K562 (cell line): ENCODE measurements at regions not wholly inside any gene's neighbourhood (a gene's known extent, or its start where the extent isn't known, plus 50 kb on each side); places are given as distances from the start of the nearest gene placed in this dataset.

Source experiments
- ATAC-seq: fragments of 200-7000 bp; cut with Tn5 transposase; 3 replicates; pipeline ENCODE4 v1.9.1; 2020; ENCODE audit warnings: moderate library complexity
- BruUV-seq: library from RNA; stranded (reverse); fragments of 400-500 nt; replicated peaks from 2 replicates; lab custom pipeline; 2021; lab: Mats Ljungman, UMichigan
- CTCF ChIA-PET: fragments of 300-600 bp; formaldehyde crosslinking; extraction: SDS; loops from one replicate; lab custom pipeline; 2021; ENCODE audit warnings: low intra/inter-chr PET ratio; lab: Yijun Ruan, JAX
- POLR2A ChIA-PET: fragments of 300-600, 350-650 bp; sonication (Branson Sonifier 250); formaldehyde crosslinking; extraction: SDS; loops from one replicate; lab custom pipeline; 2021; ENCODE audit warnings: antibody characterized with exemption, inconsistent platforms; lab: Yijun Ruan, JAX
- DNase-seq, 4 experiments: peaks; one replicate each; pipeline versions ENCODE4 v3.0.0 to v3.0.0-alpha.2; 2011 to 2018; ENCODE audit warnings: low spot score in 3 of 4, mixed read lengths in 3 of 4; ENCODE audit errors: extremely low read depth in 1 of 4
- FAIRE-seq: peaks from 2 replicates; lab custom pipeline; 2011; peaks lifted over from hg19 to GRCh38; lab: Jason Lieb, UNC
- H2AFZ ChIP-seq: 2 replicates; pipeline ENCODE4 v1.6.0; 2011; ENCODE audit warnings: low read depth, low read length, control low read depth, inconsistent platforms
- H3K27ac ChIP-seq: fragments of 200-600 bp; 3 replicates; pipeline ENCODE4 v1.8.0; 2011; ENCODE audit warnings: low read depth, mild to moderate bottlenecking, control low read depth, inconsistent platforms, low read length, moderate library complexity, mixed read lengths; ENCODE audit errors: extremely low read depth
- H3K27me3 ChIP-seq, 2 experiments: fragments of 300-600 bp in 1 of 2; 2 replicates in 1 of 2; 3 replicates in 1 of 2; pipeline versions ENCODE4 v1.6.0 to v1.8.0; 2011; ENCODE audit warnings: inconsistent platforms in 2 of 2, low read length in 2 of 2, mild to moderate bottlenecking in 1 of 2, mixed read lengths in 1 of 2, moderate library complexity in 1 of 2; ENCODE audit not compliant: control insufficient read depth in 2 of 2, insufficient read depth in 2 of 2
- H3K36me3 ChIP-seq: fragments of 300-600 bp; 3 replicates; pipeline ENCODE4 v1.8.0; 2011; ENCODE audit warnings: mild to moderate bottlenecking, low read length, inconsistent platforms; ENCODE audit not compliant: control insufficient read depth, insufficient read depth
- H3K4me1 ChIP-seq, 2 experiments: fragments of 200-600 bp in 1 of 2; replicated peaks in 1 of 2; 2 replicates in 1 of 2; 3 replicates in 1 of 2; pipeline versions ENCODE4 v1.5.1 to v1.8.0; 2011; ENCODE audit warnings: inconsistent platforms in 2 of 2, low read length in 2 of 2, mild to moderate bottlenecking in 1 of 2, mixed read lengths in 1 of 2, moderate library complexity in 1 of 2; ENCODE audit not compliant: control insufficient read depth in 2 of 2, insufficient read depth in 2 of 2
- H3K4me2 ChIP-seq: 2 replicates; pipeline ENCODE4 v1.6.1; 2011; ENCODE audit warnings: low read length, control low read depth, inconsistent platforms, mixed read lengths; ENCODE audit not compliant: insufficient read depth
- H3K4me3 ChIP-seq: fragments of 200-600 bp; sonication (generic), shearing (Covaris generic); 2 replicates; pipeline ENCODE4 v1.5.1; 2016; ENCODE audit warnings: control low read depth, inconsistent platforms
- H3K79me2 ChIP-seq: fragments of 200-600 bp; 3 replicates; pipeline ENCODE4 v1.8.0; 2011; ENCODE audit warnings: low read length, inconsistent platforms; ENCODE audit not compliant: control insufficient read depth, insufficient read depth
- H3K9ac ChIP-seq, 2 experiments: 2 replicates each; pipeline versions ENCODE4 v1.6.0 to v1.6.1; 2011; ENCODE audit warnings: low read depth in 2 of 2, low read length in 2 of 2, control low read depth in 1 of 2, inconsistent platforms in 1 of 2, mild to moderate bottlenecking in 1 of 2, mixed read lengths in 1 of 2; ENCODE audit not compliant: insufficient read depth in 1 of 2
- H3K9me1 ChIP-seq: one replicate; pipeline ENCODE4 v1.6.0; 2011; ENCODE audit warnings: inconsistent platforms, mild to moderate bottlenecking, low read length, moderate library complexity; ENCODE audit not compliant: control insufficient read depth, insufficient read depth
- H3K9me3 ChIP-seq: replicated peaks from 2 replicates; pipeline ENCODE4 v1.5.1; 2011; ENCODE audit warnings: low read depth, low read length, inconsistent platforms; ENCODE audit not compliant: control insufficient read depth, insufficient read depth
- H4K20me1 ChIP-seq: replicated peaks from 2 replicates; pipeline ENCODE4 v1.6.1; 2011; ENCODE audit warnings: low read length, inconsistent platforms, mixed read lengths; ENCODE audit not compliant: control insufficient read depth, insufficient read depth
- ARID2 ChIP-seq: fragments of 450-650 bp; IDR thresholded peaks from 2 replicates; pipeline ENCODE4 v1.6.1; 2017; ENCODE audit warnings: antibody characterized with exemption, mild to moderate bottlenecking
- BRCA1 ChIP-seq, 2 experiments: fragments of 450-650 bp in 1 of 2; sonication (generic) in 1 of 2; formaldehyde crosslinking in 1 of 2; IDR thresholded peaks; 2 replicates each; pipeline versions ENCODE4 v1.5.0 to v1.6.1; 2017 to 2020; ENCODE audit warnings: mild to moderate bottlenecking in 1 of 2, missing genetic modification reagents in 1 of 2
- CBX5 ChIP-seq: IDR thresholded peaks from 2 replicates; pipeline ENCODE4 v1.6.1; 2014; ENCODE audit warnings: low read depth, borderline replicate concordance
- DACH1 ChIP-seq: fragments of 450-650 bp; IDR thresholded peaks from 2 replicates; pipeline ENCODE4 v1.6.1; 2018; ENCODE audit not compliant: partially characterized antibody
- ERF ChIP-seq: fragments of 450-650 bp; formaldehyde crosslinking; IDR thresholded peaks from 2 replicates; pipeline ENCODE4 v1.4.0; 2020; ENCODE audit warnings: mild to moderate bottlenecking, mixed read lengths
- FOXJ3 ChIP-seq: sonication (generic); formaldehyde crosslinking; IDR thresholded peaks from 2 replicates; pipeline ENCODE4 v1.4.0; 2020; ENCODE audit warnings: mild to moderate bottlenecking, missing genetic modification reagents
- FOXK2 ChIP-seq, 2 experiments: fragments of 450-650 bp; IDR thresholded peaks in 1 of 2; conservative IDR thresholded peaks in 1 of 2; 2 replicates each; pipeline ENCODE4 v1.6.1; 2016; ENCODE audit warnings: low read depth in 2 of 2, mild to moderate bottlenecking in 1 of 2
- HEY1 ChIP-seq: fragments of 250-450 bp; sonication (Bioruptor Pico); IDR thresholded peaks from 2 replicates; pipeline ENCODE4 v1.5.0; 2020; ENCODE audit warnings: mild to moderate bottlenecking, moderate library complexity, borderline replicate concordance
- ILK ChIP-seq: fragments of 450-650 bp; IDR thresholded peaks from 2 replicates; pipeline ENCODE4 v1.6.1; 2016; ENCODE audit warnings: missing genetic modification characterization, low read depth, mild to moderate bottlenecking, missing compliant biosample characterization, moderate library complexity, borderline replicate concordance
- NR2F6 ChIP-seq: fragments of 450-650 bp; formaldehyde crosslinking; IDR thresholded peaks from 2 replicates; pipeline ENCODE4 v1.4.0; 2020; ENCODE audit warnings: mild to moderate bottlenecking
- OTX1 ChIP-seq: fragments of 450-650 bp; formaldehyde crosslinking; IDR thresholded peaks from 2 replicates; pipeline ENCODE4 v1.4.0; 2022; ENCODE audit warnings: mild to moderate bottlenecking
- POLR3G ChIP-seq: IDR thresholded peaks from 2 replicates; pipeline ENCODE4 v1.6.1; 2011; ENCODE audit not compliant: insufficient read length, insufficient replicate concordance; ENCODE audit errors: extremely low read depth
- SRSF7 ChIP-seq: fragments of 200-400 bp; formaldehyde crosslinking; optimal IDR thresholded peaks from 2 replicates; pipeline ENCODE3; 2017; ENCODE audit warnings: mild to moderate bottlenecking, low read depth, low read length
- SRSF9 ChIP-seq: fragments of 200-400 bp; formaldehyde crosslinking; IDR thresholded peaks from 2 replicates; pipeline ENCODE4 v1.6.1; 2017; ENCODE audit warnings: low read depth, low read length, borderline replicate concordance
- USF1 ChIP-seq: sonication (generic); formaldehyde crosslinking; IDR thresholded peaks from 2 replicates; pipeline ENCODE4 v1.9.0; 2022; ENCODE audit warnings: mild to moderate bottlenecking, missing genetic modification reagents
- ZNF232 ChIP-seq: sonication (generic); formaldehyde crosslinking; IDR thresholded peaks from 2 replicates; pipeline ENCODE4 v1.8.0; 2022; ENCODE audit warnings: mild to moderate bottlenecking, missing genetic modification reagents
- WGBS: fragments of 100-300 bp; shearing (Covaris generic); methylation state at CpG from one replicate; pipeline ENCODE4 v1.1.6; 2016; ENCODE audit warnings: low coverage, mixed read lengths; ENCODE audit not compliant: insufficient coverage; ENCODE audit errors: missing lambda C conversion rate; 5-methylcytosine and 5-hydroxymethylcytosine counted together
- in situ Hi-C: fragments of 300-500 bp; cut with MboI; formaldehyde crosslinking; loops from 4 replicates; pipeline ENCODE4 v1.15.0; 2018; ENCODE audit warnings: inconsistent platforms, mixed read lengths
- intact Hi-C: fragments of 100-400 bp; cut with micrococcal nuclease; formaldehyde crosslinking; loops from 2 replicates; pipeline ENCODE4 v1.14.2; 2022
- TF ChIP-seq, protein P1 (sequence below), 3 experiments: fragments of 200-800 bp in 1 of 3; sonication (Bioruptor generic) in 1 of 3; sonication (generic) in 1 of 3; formaldehyde crosslinking in 1 of 3; IDR thresholded peaks; 2 replicates each; pipeline versions ENCODE4 v1.6.1 to v1.8.0; 2016 to 2022; ENCODE audit warnings: mild to moderate bottlenecking in 2 of 3, missing compliant biosample characterization in 2 of 3, missing genetic modification characterization in 2 of 3, missing genetic modification reagents in 1 of 3

DNA sequence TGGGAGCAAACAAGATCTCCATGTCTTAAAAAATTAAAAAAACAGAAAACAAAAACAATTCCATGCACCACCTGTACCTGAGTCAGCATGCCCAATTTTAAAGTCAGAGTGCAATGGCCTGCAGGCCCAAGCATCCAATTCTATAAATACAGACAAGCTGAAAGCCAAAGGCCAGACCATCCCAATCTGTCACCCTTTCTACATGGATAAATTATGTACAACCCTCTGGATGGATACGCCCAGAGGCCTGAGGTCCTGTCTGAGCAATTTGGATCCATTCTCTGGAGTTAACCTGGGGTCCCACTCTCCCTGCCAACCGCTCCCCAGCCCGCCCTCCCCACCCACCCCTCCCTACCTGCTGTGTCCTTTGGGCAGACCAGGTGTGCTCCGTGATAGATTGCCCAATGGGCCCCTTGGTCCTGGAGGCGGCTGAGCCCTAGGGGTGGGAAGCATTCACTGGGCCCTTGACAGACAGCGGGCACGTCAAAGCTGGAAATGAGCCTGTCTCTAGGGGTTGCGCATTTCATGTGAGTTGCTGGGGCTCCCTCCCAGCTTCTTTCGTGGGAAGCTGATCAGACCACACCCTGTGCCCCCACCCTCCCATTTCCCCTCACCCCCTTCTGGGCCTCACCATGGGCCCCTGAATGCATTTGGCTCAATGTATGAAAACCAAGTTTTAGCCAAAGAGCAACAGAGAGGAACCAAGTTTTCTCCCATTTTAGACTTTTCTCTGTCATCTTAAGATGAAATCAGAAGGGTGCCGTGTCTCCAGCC lies 171.3 kb downstream of the BCL11B start (continued):
- TF ChIP-seq DACH1 = no peak

DNA sequence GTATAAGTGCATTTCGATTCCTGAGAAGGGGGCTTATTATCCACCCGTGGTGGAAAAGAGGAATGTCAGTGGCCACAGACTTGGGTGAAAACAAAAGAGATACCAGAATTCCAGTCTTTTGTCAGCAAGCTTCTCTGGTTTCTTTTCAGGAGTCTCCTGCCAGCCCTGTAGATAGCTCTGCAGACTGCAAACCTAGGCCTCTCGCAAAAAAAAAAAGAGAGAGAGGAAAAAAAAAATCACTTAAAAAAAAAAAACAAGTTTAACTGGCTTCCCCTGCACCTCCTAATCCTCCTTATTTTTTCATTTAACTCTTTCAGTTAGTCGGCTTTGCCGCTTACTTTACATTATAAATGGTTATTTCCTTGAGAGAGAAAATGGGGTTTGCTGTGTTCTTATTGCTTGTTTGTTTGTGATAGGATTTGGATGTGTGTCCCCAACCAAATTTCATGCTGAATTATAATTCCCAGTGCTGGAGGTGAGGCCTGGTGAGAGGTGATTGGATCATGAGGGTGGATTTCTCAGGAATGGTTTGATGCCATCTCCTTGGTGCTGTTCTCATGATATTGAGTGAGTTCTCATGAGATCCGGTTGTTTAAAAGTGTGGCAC lies 170.0 kb downstream of the BCL11B start:
- H3K4me2 ChIP-seq = no peak overlapping the region
- no peaks in the 10 kb centered on the region for H3K4me1 ChIP-seq
- H3K27ac ChIP-seq = no peak overlapping the region
- no peaks in the 10 kb centered on the region for H3K36me3 ChIP-seq
- FAIRE-seq = no peak
- 0% methylated on average over 4 of the region's 6 CpGs for WGBS
- POLR2A ChIA-PET = no interaction called here
- in situ Hi-C loops = no loop called here
- H2AFZ ChIP-seq = no peak overlapping the region
- no peak for DNase-seq
- TF ChIP-seq ARID2 (no peak), ILK (no peak), USF1 (CRISPR knock-in tag) (no peak), HEY1 (CRISPR knock-in tag) (no peak), FOXJ3 (CRISPR knock-in tag) (no peak), BRCA1 (IDR thresholded peaks at IDR 0.05) (no peak), BRCA1 (CRISPR knock-in tag; IDR thresholded peaks at IDR 0.05) (no peak), CBX5 (no peak), SRSF7 (no peak), POLR3G (no peak), ERF (CRISPR knock-in tag) (no peak), ZNF232 (CRISPR knock-in tag) (no peak), NR2F6 (CRISPR knock-in tag) (no peak), OTX1 (no peak), SRSF9 (no peak), FOXK2 (conservative IDR thresholded peaks at IDR 0.05 in 1 of 2, IDR thresholded peaks at IDR 0.05 in 1 of 2; ENCODE audit: low read depth in 2 of 2) (no peak)
- TF ChIP-seq, protein P1, sequence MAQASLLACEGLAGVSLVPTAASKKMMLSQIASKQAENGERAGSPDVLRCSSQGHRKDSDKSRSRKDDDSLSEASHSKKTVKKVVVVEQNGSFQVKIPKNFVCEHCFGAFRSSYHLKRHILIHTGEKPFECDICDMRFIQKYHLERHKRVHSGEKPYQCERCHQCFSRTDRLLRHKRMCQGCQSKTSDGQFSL (CRISPR knock-in tag; IDR thresholded peaks at IDR 0.05) = no peak
- TF ChIP-seq, protein P1 (tag; IDR thresholded peaks at IDR 0.05) = no peak
- TF ChIP-seq, all 486 proteins: peak for 0
- CTCF ChIA-PET = no interaction called here
- no peaks in the 10 kb centered on the region for H3K9me1 ChIP-seq
- intact Hi-C loops = no loop called here
- no peaks in the 10 kb centered on the region for H4K20me1 ChIP-seq
- no peak overlapping the region for H3K4me3 ChIP-seq
- H3K79me2 ChIP-seq = no peaks in the 10 kb centered on the region
- no peak overlapping the region for H3K9ac ChIP-seq
- no peaks in the 10 kb centered on the region for H3K9me3 ChIP-seq
- no peak for ATAC-seq
- no TSS peak for BruUV-seq
- H3K27me3 ChIP-seq = no peaks in the 10 kb centered on the region
